NT2/D1 (cell line): ENCODE measurements at regions not wholly inside any gene's neighbourhood (a gene's known extent, or its start where the extent isn't known, plus 50 kb on each side); places are given as distances from the start of the nearest gene placed in this dataset.

Source experiments
- YY1 ChIP-seq: IDR thresholded peaks from 2 replicates; pipeline ENCODE4 v1.6.1; 2011; ENCODE audit not compliant: insufficient read length, insufficient read depth
- ZNF274 ChIP-seq: IDR thresholded peaks from 2 replicates; pipeline ENCODE4 v1.6.1; 2011; ENCODE audit warnings: mild to moderate bottlenecking, low read depth, low read length

- TF ChIP-seq YY1 (no peak), ZNF274 (no peak)
Measured at GRCh38 chr12:124153392-124153791, 141.5 kb upstream of the RFLNA start.
